DOHH2 (cell line): ENCODE measurements at regions not wholly inside any gene's neighbourhood (a gene's known extent, or its start where the extent isn't known, plus 50 kb on each side); places are given as distances from the start of the nearest gene placed in this dataset.

Source experiments
- EZH2phosphoT487 ChIP-seq: fragments of 200-600 bp; sonication (generic); IDR thresholded peaks from 2 replicates; pipeline ENCODE4 v1.6.1; 2017; ENCODE audit warnings: borderline replicate concordance, mild to moderate bottlenecking, antibody characterized with exemption, low read length, moderate library complexity, mixed read lengths
- TF ChIP-seq, protein P1 (sequence below): fragments of 200-600 bp; sonication (generic); IDR thresholded peaks from one replicate; pipeline ENCODE4 v1.5.1; 2014; ENCODE audit warnings: antibody characterized with exemption, mild to moderate bottlenecking, low read depth, low read length; ENCODE audit not compliant: poor library complexity, severe bottlenecking

GRCh38 chr15:35286721-35287120 is 201.6 kb upstream of the NANOGP8 start:
- TF ChIP-seq, protein P1, sequence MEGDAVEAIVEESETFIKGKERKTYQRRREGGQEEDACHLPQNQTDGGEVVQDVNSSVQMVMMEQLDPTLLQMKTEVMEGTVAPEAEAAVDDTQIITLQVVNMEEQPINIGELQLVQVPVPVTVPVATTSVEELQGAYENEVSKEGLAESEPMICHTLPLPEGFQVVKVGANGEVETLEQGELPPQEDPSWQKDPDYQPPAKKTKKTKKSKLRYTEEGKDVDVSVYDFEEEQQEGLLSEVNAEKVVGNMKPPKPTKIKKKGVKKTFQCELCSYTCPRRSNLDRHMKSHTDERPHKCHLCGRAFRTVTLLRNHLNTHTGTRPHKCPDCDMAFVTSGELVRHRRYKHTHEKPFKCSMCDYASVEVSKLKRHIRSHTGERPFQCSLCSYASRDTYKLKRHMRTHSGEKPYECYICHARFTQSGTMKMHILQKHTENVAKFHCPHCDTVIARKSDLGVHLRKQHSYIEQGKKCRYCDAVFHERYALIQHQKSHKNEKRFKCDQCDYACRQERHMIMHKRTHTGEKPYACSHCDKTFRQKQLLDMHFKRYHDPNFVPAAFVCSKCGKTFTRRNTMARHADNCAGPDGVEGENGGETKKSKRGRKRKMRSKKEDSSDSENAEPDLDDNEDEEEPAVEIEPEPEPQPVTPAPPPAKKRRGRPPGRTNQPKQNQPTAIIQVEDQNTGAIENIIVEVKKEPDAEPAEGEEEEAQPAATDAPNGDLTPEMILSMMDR = no peak
- no peak for TF ChIP-seq EZH2phosphoT487
